ENCODE measurements at regions not wholly inside any gene's neighbourhood (a gene's known extent, or its start where the extent isn't known, plus 50 kb on each side); places are given as distances from the start of the nearest gene placed in this dataset.

GRCh38 chr15:62791694-62792093 lies 250.9 kb upstream of the TPM1 start:
- no peak for DNase-seq

GRCh38 chr15:62792986-62793751 lies 249.4 kb upstream of the TPM1 start:
- peak; percentile 73 for DNase-seq

- no peak for DNase-seq
Measured at GRCh38 chr15:62793752-62794144, 248.8 kb upstream of the TPM1 start.

- DNase-seq = no peak
Measured at GRCh38 chr15:62795171-62795570, 247.4 kb upstream of the TPM1 start.

- DNase-seq = no peak
Measured at GRCh38 chr15:62795700-62796695, 246.5 kb upstream of the TPM1 start.

GRCh38 chr15:62797171-62797570 lies 245.4 kb upstream of the TPM1 start:
- no peak for DNase-seq

- DNase-seq = no peak
Measured at GRCh38 chr15:62798536-62798935, 244.0 kb upstream of the TPM1 start.

- no peak for DNase-seq
Measured at GRCh38 chr15:62799037-62799436, 243.5 kb upstream of the TPM1 start.

GRCh38 chr15:62799919-62800318 lies 242.6 kb upstream of the TPM1 start:
- DNase-seq = no peak

- no peak for DNase-seq
Measured at GRCh38 chr15:62802612-62803011, 239.9 kb upstream of the TPM1 start.

GRCh38 chr15:62803856-62804400 lies 238.6 kb upstream of the TPM1 start:
- DNase-seq = no peak

GRCh38 chr15:62805502-62805901 lies 237.0 kb upstream of the TPM1 start:
- no peak for DNase-seq

- no peak for DNase-seq
Measured at GRCh38 chr15:62807539-62808130, 234.9 kb upstream of the TPM1 start.

- DNase-seq = peak; percentile 71
Measured at GRCh38 chr15:62809115-62809967, 233.2 kb upstream of the TPM1 start.

GRCh38 chr15:62809968-62810260 lies 232.6 kb upstream of the TPM1 start:
- DNase-seq = no peak

GRCh38 chr15:62812515-62812835 lies 230.1 kb upstream of the TPM1 start:
- DNase-seq = no peak

- DNase-seq = peak; percentile 35
Measured at GRCh38 chr15:62816342-62817069, 226.0 kb upstream of the TPM1 start.

GRCh38 chr15:62818691-62819090 lies 223.9 kb upstream of the TPM1 start:
- DNase-seq = no peak

- DNase-seq = no peak
Measured at GRCh38 chr15:62821384-62822131, 221.0 kb upstream of the TPM1 start.

- DNase-seq = no peak
Measured at GRCh38 chr15:62822228-62822627, 220.3 kb upstream of the TPM1 start.

- DNase-seq = no peak
Measured at GRCh38 chr15:62823561-62823960, 219.0 kb upstream of the TPM1 start.
